Neuronal stem cell (in vitro differentiated cells): ENCODE measurements at regions not wholly inside any gene's neighbourhood (a gene's known extent, or its start where the extent isn't known, plus 50 kb on each side); places are given as distances from the start of the nearest gene placed in this dataset.

Source experiments
- DNase-seq: peaks from one replicate; pipeline ENCODE4 v3.0.0-alpha.2; 2013; ENCODE audit warnings: low spot score
- H2AFZ ChIP-seq: one replicate; pipeline ENCODE4 v1.6.1; 2013; ENCODE audit warnings: mild to moderate bottlenecking, low read length, inconsistent platforms
- H2AK5ac ChIP-seq: 2 replicates; pipeline ENCODE4 v1.6.1; 2013; ENCODE audit warnings: low read depth, mild to moderate bottlenecking, inconsistent platforms, low read length, moderate library complexity, mixed read lengths
- H2BK120ac ChIP-seq: 2 replicates; pipeline ENCODE4 v1.6.1; 2013; ENCODE audit warnings: low read depth, mild to moderate bottlenecking, inconsistent platforms, low read length, moderate library complexity, mixed read lengths
- H2BK12ac ChIP-seq: one replicate; pipeline ENCODE4 v1.6.1; 2013; ENCODE audit warnings: low read length, inconsistent platforms
- H2BK15ac ChIP-seq: 2 replicates; pipeline ENCODE4 v1.6.1; 2013; ENCODE audit warnings: mild to moderate bottlenecking, low read length, inconsistent platforms, mixed read lengths
- H2BK5ac ChIP-seq: one replicate; pipeline ENCODE4 v1.6.1; 2013; ENCODE audit warnings: inconsistent platforms, mild to moderate bottlenecking, low read length, moderate library complexity
- H3K14ac ChIP-seq: one replicate; pipeline ENCODE4 v1.6.1; 2013; ENCODE audit warnings: low read length, inconsistent platforms
- H3K18ac ChIP-seq: 2 replicates; pipeline ENCODE4 v1.6.1; 2013; ENCODE audit warnings: low read length, inconsistent platforms
- H3K23ac ChIP-seq: 2 replicates; pipeline ENCODE4 v1.6.1; 2013; ENCODE audit warnings: low read depth, mild to moderate bottlenecking, mixed read lengths, low read length, inconsistent platforms; ENCODE audit not compliant: poor library complexity
- H3K27ac ChIP-seq: replicated peaks from 3 replicates; pipeline ENCODE4 v1.5.1; 2013; ENCODE audit warnings: low read length, inconsistent platforms
- H3K27me3 ChIP-seq, 3 experiments: 2 replicates each; pipeline ENCODE4 v1.6.1; 2013; ENCODE audit warnings: low read length in 3 of 3, mild to moderate bottlenecking in 2 of 3, inconsistent platforms in 1 of 3, low read depth in 1 of 3, mixed read lengths in 1 of 3, moderate library complexity in 1 of 3; ENCODE audit not compliant: control insufficient read depth in 3 of 3, insufficient read depth in 3 of 3
- H3K36me3 ChIP-seq, 2 donors: replicated peaks in 1 of 2; 2 replicates each; pipeline ENCODE4 v1.6.1; 2013; ENCODE audit warnings: low read length in 2 of 2; ENCODE audit not compliant: control insufficient read depth in 2 of 2, insufficient read depth in 2 of 2
- H3K4ac ChIP-seq: 2 replicates; pipeline ENCODE4 v1.6.1; 2013; ENCODE audit warnings: inconsistent platforms, mild to moderate bottlenecking, low read length, moderate library complexity
- H3K4me1 ChIP-seq, 2 donors: 1 replicate in 1 of 2; 2 replicates in 1 of 2; pipeline ENCODE4 v1.6.1; 2013; ENCODE audit warnings: low read length in 2 of 2, low read depth in 1 of 2; ENCODE audit not compliant: control insufficient read depth in 2 of 2, insufficient read depth in 1 of 2
- H3K4me2 ChIP-seq: one replicate; pipeline ENCODE4 v1.6.1; 2013; ENCODE audit warnings: mild to moderate bottlenecking, low read length, inconsistent platforms; ENCODE audit not compliant: insufficient read depth, poor library complexity, severe bottlenecking
- H3K4me3 ChIP-seq, 2 donors: 2 replicates each; pipeline ENCODE4 v1.5.1; 2013; ENCODE audit warnings: low read length in 2 of 2, mild to moderate bottlenecking in 2 of 2, inconsistent platforms in 1 of 2, moderate library complexity in 1 of 2
- H3K79me1 ChIP-seq: one replicate; pipeline ENCODE4 v1.6.1; 2013; ENCODE audit warnings: low read depth, mild to moderate bottlenecking, inconsistent platforms, low read length, moderate library complexity
- H3K9ac ChIP-seq: one replicate; pipeline ENCODE4 v1.6.1; 2013; ENCODE audit warnings: mild to moderate bottlenecking, low read depth, low read length, inconsistent platforms; ENCODE audit not compliant: poor library complexity
- H3K9me3 ChIP-seq, 2 donors: replicated peaks in 1 of 2; 2 replicates each; pipeline versions ENCODE3 to v1.6.1; 2013; ENCODE audit warnings: low read length in 2 of 2, mild to moderate bottlenecking in 2 of 2, inconsistent platforms in 1 of 2, low read depth in 1 of 2, mixed read lengths in 1 of 2, moderate library complexity in 1 of 2; ENCODE audit not compliant: control insufficient read depth in 2 of 2, insufficient read depth in 1 of 2
- H4K8ac ChIP-seq: one replicate; pipeline ENCODE4 v1.6.1; 2013; ENCODE audit warnings: low read depth, mild to moderate bottlenecking, inconsistent platforms, low read length, moderate library complexity
- H4K91ac ChIP-seq: one replicate; pipeline ENCODE4 v1.6.1; 2013; ENCODE audit warnings: low read length, low read depth, mild to moderate bottlenecking, inconsistent platforms; ENCODE audit not compliant: poor library complexity
- WGBS, 2 donors: extraction: QIAGEN DNeasy Blood & Tissue Kit; methylation state at CpG; one replicate each; pipeline ENCODE4 v1.1.7; 2013; ENCODE audit warnings: missing lambda C conversion rate in 2 of 2, mixed read lengths in 1 of 2; ENCODE audit not compliant: insufficient read length in 2 of 2, insufficient replicate concordance in 1 of 2; ENCODE audit errors: extremely low coverage in 2 of 2; 5-methylcytosine and 5-hydroxymethylcytosine counted together

DNA sequence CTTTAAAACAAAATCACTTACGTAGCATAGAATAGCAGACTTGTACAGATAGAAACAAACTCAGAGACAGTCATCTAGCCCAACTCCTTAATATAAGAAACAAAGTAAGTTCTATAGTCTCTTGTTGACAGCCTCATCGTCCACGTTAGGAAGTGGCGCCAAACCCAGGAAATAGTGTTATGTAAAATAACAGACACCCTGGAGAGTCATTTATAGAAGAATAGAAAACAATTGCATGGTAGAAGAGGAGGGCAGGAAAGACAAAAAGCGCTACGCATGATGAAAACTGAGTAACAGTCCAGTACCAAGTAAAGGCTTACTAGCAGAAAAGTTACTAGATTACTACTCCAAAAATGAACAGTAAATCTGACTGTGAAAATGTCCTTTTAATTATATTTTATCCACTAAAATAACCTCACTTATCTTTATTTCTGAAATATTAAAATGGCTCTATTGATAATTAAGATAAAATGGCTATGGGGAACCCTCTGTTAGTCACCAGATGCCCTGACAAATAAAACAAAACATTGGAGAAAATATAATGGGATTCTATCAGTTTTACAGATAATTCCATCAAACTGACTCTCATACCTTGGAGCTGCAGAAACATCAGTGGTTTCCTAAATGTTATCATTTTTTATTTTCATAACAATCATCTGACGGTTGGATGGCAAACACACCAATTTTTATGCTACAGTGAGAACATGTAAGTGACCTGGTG, 434.0 kb upstream of the C9orf72 start:
- H2BK12ac ChIP-seq, result no peak overlapping the region
- no peaks in the 10 kb centered on the region for H3K27me3 ChIP-seq
- H3K36me3 ChIP-seq, result no peaks in the 10 kb centered on the region
- H3K4me3 ChIP-seq, result no peak overlapping the region
- no peaks in the 10 kb centered on the region for H3K79me1 ChIP-seq
- H2BK120ac ChIP-seq, result no peak overlapping the region
- no peak overlapping the region for H2AK5ac ChIP-seq
- no peak overlapping the region for H4K91ac ChIP-seq
- H3K4me2 ChIP-seq, result no peak overlapping the region
- H2BK15ac ChIP-seq, result no peak overlapping the region
- H3K27ac ChIP-seq, result no peak overlapping the region
- H2AFZ ChIP-seq, result no peak overlapping the region
- no peak overlapping the region for H2BK5ac ChIP-seq
- H3K18ac ChIP-seq, result no peak overlapping the region
- no peaks in the 10 kb centered on the region for H3K9me3 ChIP-seq
- H3K9ac ChIP-seq, result no peak overlapping the region
- no peak overlapping the region for H3K14ac ChIP-seq
- no peak overlapping the region for H3K4ac ChIP-seq
- no peak overlapping the region for H4K8ac ChIP-seq
- no peak for DNase-seq
- H3K4me1 ChIP-seq, result no peaks in the 10 kb centered on the region
- H3K23ac ChIP-seq, result no peak overlapping the region
- WGBS, 2 donors, result no CpG with 5 or more reads among the region's 7 CpGs

DNA sequence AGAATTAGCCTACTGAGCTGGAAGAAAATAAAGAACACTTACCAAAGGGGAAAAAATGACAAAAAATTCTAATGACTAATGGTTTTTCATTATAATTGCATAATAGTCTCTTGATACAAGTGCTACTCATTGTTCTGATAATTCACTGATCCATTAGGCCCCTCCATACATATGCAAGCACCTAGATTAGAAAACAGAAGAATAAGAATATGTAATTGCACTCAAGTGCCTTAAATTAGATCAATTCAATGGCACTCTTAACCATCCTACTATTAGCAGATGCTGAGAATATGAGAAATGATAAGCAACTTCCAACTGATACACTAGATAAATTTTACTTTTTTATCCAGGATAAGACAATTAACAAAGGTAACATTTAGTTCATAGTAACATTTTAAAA, 440.9 kb upstream of the C9orf72 start:
- no peak for DNase-seq
- Histone ChIP-seq H3K18ac (no peak overlapping the region), H4K91ac (no peak overlapping the region)

DNA sequence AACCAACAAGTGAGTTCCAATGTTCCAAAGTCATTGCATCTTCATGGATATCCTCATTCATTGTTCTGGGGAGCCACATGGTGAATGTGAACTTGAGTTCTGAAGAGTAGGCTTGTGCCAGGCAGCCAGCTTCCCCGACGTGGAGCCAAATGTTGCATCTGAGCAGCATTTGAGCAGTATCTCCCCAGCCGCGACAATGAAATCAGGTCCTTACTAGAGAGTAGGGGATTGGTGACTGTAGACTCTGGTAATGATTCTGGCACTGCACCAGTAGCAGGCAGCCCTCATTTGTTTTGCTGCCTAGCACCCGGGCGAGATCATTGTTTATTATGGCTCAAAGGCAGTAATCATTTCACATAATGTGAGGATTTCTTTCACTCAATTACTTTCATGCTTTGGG, 451.4 kb upstream of the C9orf72 start:
- H3K23ac ChIP-seq, result no peak overlapping the region
- no CpG with 5 or more reads among the region's 6 CpGs for WGBS, 2 donors

More for the DNA sequence above, 440.9 kb upstream of the C9orf72 start:
- H3K4me1 ChIP-seq, result peaks cover 1 to 2% of the 10 kb centered on the region in 2 donors
- H3K9ac ChIP-seq, result no peak overlapping the region
- H3K4me3 ChIP-seq, result no peak overlapping the region
- no peak overlapping the region for H2AFZ ChIP-seq
- no peaks in the 10 kb centered on the region for H3K79me1 ChIP-seq
- H3K9me3 ChIP-seq, result no peaks in the 10 kb centered on the region
- H2BK12ac ChIP-seq, result no peak overlapping the region
- H3K23ac ChIP-seq, result no peak overlapping the region
- no peak overlapping the region for H3K27ac ChIP-seq
- no peak overlapping the region for H2BK15ac ChIP-seq
- no peak overlapping the region for H3K4me2 ChIP-seq
- no peaks in the 10 kb centered on the region for H3K27me3 ChIP-seq
- no peak overlapping the region for H4K8ac ChIP-seq
- H2BK5ac ChIP-seq, result no peak overlapping the region
- H2AK5ac ChIP-seq, result no peak overlapping the region
- H3K36me3 ChIP-seq, result no peaks in the 10 kb centered on the region
- H3K14ac ChIP-seq, result no peak overlapping the region
- H3K4ac ChIP-seq, result no peak overlapping the region
- H2BK120ac ChIP-seq, result no peak overlapping the region

DNA sequence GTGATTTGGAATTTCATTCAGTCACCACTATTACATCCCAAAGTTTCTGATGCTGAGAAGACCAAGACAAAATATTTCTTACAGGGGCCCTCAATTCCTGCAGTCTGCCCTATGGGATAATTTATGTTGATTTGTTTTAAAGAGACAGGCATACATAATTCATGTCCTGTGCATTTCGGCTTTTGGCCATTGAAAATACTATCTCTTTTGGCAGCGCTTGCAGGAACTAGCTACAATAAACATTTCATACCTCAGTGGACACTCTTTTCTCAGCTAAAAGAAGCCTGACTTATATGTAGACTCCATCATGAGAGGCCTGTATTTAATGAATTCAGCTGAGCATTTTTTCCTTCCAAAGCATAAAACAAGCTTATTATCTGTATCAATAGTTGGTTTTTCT, 451.9 kb upstream of the C9orf72 start:
- H3K4me2 ChIP-seq, result no peak overlapping the region
- H3K4ac ChIP-seq, result no peak overlapping the region
- H2BK15ac ChIP-seq, result no peak overlapping the region
- no peak overlapping the region for H3K14ac ChIP-seq
- no peak for DNase-seq
- H3K9me3 ChIP-seq, result no peaks in the 10 kb centered on the region
- no peak overlapping the region for H4K8ac ChIP-seq
- no peak overlapping the region for H2BK12ac ChIP-seq
- H3K4me3 ChIP-seq, result no peak overlapping the region
- no CpG with 5 or more reads among the region's 2 CpGs for WGBS, 2 donors
- no peaks in the 10 kb centered on the region for H3K27me3 ChIP-seq
- H3K79me1 ChIP-seq, result no peaks in the 10 kb centered on the region
- no peak overlapping the region for H3K23ac ChIP-seq
- H3K9ac ChIP-seq, result no peak overlapping the region
- no peak overlapping the region for H2AK5ac ChIP-seq
- no peak overlapping the region for H2BK120ac ChIP-seq
- no peak overlapping the region for H3K18ac ChIP-seq
- H2AFZ ChIP-seq, result no peak overlapping the region
- H3K4me1 ChIP-seq, result peaks cover 0 to 12% of the 10 kb centered on the region in 2 donors
- H3K36me3 ChIP-seq, result no peaks in the 10 kb centered on the region
- no peak overlapping the region for H2BK5ac ChIP-seq
- no peak overlapping the region for H3K27ac ChIP-seq
- no peak overlapping the region for H4K91ac ChIP-seq

More for the DNA sequence above, 451.4 kb upstream of the C9orf72 start:
- Histone ChIP-seq H2BK15ac (no peak overlapping the region), H3K79me1 (no peaks in the 10 kb centered on the region), H2BK120ac (no peak overlapping the region), H3K36me3 (no peaks in the 10 kb centered on the region), H2AFZ (peak overlapping the region; percentile 13), H3K14ac (no peak overlapping the region), H2BK5ac (no peak overlapping the region), H2BK12ac (no peak overlapping the region), H3K9ac (no peak overlapping the region), H3K4me3 (no peak overlapping the region), H3K4ac (no peak overlapping the region), H4K91ac (no peak overlapping the region), H4K8ac (no peak overlapping the region), H2AK5ac (no peak overlapping the region), H3K9me3 (no peaks in the 10 kb centered on the region), H3K27ac (no peak overlapping the region), H3K4me1 (peaks cover 2 to 12% of the 10 kb centered on the region in 2 donors), H3K4me2 (no peak overlapping the region), H3K27me3 (no peaks in the 10 kb centered on the region), H3K18ac (no peak overlapping the region)
- DNase-seq, result no peak
